ENCODE measurements at regions not wholly inside any gene's neighbourhood (a gene's known extent, or its start where the extent isn't known, plus 50 kb on each side); places are given as distances from the start of the nearest gene placed in this dataset.
"Not testable (repeated sequence)": the region's sequence is repeated elsewhere in the genome, so short reads cannot be mapped to it uniquely, and the experiment has no call there.

DNA sequence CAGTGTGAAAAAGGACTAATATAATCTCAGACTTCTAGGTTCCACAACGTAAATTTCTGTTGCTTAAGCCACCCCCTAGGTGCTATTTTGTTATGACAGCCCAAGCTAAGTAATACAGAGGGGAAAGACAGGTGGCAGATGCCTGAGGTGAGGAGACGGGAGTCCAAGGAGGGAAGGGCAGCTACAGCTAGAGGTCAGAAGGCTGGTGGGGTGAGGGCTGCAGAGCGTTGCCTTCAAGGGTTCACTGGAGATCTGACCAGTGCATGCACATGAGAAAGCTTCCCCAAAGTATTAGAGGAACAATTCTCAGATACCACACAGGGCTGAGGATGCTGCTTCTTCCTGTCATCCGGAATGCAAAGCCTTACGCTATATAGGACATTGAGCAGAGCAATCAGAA lies 104.7 kb upstream of the IRX4 start:
- DNase-seq (ENCODE audit: low read depth in 2 of 2): no peak

DNA sequence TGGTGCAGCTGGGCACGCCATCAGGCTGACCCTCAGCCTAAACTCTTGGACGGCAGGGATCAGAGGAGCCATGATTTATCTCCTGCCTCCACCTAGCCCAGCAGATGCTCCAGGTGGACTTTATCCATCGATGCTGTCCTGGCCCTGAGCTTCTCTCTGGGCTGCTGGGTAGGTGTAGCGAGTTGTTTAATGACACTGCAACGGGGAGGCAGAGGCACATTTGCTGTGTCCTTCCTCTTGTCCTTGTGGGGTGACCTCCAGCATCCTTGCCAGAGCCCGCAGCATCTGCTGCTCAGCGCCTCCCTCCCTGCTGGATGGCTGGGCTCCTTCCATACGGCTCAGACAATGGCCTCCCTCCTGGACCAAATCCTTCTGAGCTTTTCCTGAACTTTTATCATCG lies 103.1 kb upstream of the IRX4 start:
- DNase-seq (ENCODE audit: low read depth in 2 of 2): no peak

DNA sequence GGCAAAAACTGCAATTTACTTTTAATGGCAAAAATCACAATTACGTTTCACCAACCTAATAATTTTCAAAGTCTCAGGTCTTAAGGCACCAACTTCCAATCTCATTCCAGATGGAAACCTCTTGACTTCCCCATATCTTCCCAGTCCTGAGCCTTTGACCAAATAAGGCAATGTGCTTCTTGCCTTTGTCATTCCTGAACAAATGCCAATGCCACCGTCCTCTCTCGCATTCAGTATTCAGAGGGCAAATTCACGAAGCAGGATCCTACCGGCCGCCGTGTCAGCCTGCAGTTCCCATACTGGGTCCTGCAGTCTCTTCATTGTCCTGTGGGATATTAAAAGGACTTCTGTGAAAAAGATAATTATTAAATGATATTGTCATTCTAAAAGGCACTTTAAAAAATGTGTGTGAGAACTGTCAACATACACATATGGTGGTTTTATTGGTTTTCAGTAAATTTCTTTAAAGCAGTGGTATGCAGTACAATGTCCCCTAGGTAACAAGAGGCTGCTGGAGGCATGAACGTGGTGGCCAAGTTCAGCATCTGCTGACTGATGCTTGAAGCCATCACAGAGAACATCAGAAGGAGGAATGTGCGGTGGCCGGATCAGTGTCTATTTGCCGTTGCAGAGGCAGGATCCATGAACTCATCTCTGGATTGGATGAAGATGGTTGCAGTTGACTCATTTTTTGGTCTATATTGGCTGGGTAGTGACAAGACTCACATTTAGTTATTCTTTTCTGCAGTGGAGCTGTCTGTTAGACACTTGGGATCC lies 101.4 kb upstream of the IRX4 start:
- no peak for DNase-seq (ENCODE audit: low read depth in 2 of 2)

DNA sequence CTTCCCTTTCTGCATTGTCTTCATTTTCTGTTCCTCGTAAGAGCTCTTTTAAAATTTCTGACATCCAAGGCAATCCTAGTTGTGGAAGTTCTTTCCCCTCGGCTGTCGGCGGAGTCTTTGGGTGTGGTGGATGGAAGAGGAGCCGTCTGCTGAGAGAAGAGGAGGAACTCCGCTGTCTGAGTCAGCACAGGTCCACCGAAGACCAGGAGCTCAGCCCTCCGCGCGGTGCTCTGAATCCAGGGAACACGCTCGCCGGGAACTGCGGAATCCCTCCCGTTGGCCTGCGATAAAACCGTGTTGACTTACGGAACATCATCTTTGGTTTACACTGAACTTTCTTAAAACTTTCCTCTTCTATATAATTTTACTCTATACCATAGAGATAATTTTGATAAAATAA lies 100.7 kb upstream of the IRX4 start:
- DNase-seq (ENCODE audit: low read depth in 2 of 2): no peak

DNA sequence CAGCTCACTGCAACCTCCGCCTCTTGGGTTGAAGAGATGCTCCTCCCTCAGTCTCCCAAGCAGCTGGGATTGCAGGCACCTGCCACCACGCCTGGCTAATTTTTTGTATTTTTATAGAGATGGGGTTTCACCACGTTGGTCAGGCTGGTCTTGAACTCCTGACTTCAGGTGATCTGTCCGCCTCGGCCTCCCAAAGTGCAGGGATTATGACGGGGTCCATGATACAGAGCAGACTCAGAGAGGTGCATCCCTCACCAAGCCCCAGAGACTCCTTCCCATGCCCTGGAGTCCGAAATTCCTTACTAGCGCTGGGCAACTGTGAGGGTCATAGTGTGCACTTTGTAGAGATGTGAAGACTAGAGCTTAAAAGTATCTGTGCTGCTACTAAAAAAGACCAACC lies 99.8 kb upstream of the IRX4 start:
- not testable (repeated sequence) for DNase-seq (ENCODE audit: low read depth in 2 of 2)

DNA sequence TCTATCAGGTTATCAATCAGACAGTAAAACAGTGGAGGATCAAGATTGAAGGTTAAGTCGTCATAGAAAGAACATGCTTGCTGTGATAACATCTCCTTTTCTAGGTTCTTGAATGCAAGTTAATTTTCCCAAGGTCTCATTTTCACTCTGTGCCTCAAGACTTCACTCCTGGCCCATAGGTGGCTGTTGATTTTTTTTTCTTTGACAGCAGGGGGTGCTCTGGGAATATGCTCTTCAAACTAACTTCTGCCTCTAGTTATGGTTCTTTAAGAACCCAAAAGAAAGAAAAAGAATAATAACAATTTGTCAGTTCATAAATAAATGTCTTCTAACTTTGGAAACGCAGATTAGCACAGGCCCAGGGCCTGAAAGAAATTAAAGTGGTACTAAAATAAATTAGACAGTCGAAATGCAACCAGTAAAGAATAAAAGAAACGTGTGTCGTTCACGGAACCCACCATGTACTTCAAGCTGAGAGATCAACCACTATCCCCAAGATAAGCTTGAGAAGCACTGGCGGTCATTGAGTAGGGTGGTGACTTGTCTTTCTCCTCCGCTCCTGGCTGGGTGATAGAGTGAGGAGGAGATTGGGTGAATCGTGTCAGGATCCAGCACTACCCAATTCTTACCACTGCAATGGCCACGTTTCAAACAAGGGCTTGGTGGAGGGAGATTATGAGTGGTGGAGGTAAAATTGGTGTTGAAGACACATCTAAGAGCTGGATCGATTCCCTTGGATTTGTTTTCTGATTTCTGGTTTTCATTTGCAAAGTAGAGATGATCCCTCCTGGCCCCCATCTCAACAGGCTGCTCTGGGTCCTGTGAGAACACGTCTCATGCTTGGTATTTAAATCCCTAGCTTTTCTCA lies 93.4 kb upstream of the IRX4 start:
- DNase-seq (ENCODE audit: low read depth in 2 of 2): no peak

DNA sequence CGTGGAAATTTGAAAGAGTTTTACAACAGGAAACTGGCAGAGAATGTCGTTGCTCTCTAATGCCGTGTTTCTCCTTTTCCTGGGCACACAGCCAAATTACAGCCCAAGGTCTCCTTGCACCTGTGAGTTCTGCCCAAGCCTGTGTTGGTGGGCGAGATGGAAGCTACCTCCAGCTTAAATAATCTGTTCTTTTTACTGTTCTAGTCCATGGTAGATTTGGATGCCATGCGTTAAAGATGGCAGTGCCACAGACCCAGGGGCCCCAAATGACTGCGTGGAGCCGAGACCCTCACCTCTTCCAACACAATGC lies 92.6 kb upstream of the IRX4 start:
- no peak for DNase-seq (ENCODE audit: low read depth in 2 of 2)

DNA sequence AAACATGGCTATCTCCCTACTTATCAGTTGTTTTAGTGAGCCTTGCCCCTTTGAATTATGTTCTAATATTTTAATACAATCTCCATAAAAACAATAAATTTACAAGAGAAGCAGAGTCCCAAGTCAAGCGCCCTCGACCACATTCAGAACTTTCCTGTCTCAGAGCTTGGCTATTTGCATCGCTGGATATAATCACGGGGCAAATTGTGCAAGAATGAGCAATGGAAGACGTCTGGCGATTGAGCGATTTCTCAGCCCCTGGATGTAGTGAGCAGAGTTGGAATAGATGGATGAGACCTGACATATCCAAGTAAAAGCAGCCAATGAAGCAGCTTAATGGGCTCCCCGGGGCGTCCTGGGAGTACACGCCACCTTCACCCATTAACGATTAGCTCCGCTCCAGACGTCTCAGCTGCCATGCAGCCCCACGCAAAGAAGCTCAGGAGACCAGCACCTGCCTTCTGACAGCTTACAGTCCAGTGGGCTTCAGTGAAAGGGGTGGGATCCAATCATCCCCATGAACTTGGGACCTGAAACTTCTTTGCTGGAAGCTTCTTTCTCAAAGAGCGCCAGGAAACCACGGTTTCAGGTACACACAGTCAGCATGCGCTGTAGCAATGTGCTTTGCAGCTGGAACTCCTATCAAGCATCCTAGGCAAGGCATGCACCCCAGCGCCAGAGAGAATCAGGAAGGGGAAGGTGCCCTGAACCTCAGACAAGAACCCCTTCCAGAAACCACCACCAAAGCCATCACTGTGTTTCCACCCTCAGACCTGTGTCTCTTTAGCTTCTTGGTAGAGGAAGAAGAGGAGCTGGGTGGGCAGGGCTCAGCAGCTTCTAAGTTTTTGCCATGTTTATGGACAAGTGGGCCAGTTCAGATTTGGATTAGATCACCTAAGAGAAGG lies 92.0 kb upstream of the IRX4 start:
- no peak for DNase-seq (ENCODE audit: low read depth in 2 of 2)

DNA sequence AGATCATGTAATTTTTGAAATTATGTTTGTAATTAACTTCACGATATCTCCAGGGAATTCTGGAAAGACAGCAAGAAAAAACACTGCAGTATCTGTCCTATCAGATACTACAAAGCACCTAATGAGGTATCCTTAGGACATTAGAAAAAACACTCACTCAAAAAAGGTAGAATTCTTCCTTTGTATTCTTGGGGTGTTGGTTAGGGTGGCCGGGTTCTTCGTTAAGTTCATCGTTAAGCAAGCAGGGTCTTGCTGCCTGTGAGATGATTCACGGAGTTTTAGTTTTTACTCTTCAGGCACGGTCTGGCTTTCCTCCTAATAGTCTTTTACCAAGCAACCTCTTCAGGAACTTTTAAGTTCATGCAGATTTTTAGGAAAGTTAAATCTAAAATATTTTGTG lies 91.4 kb upstream of the IRX4 start:
- DNase-seq (ENCODE audit: low read depth in 2 of 2): no peak

DNA sequence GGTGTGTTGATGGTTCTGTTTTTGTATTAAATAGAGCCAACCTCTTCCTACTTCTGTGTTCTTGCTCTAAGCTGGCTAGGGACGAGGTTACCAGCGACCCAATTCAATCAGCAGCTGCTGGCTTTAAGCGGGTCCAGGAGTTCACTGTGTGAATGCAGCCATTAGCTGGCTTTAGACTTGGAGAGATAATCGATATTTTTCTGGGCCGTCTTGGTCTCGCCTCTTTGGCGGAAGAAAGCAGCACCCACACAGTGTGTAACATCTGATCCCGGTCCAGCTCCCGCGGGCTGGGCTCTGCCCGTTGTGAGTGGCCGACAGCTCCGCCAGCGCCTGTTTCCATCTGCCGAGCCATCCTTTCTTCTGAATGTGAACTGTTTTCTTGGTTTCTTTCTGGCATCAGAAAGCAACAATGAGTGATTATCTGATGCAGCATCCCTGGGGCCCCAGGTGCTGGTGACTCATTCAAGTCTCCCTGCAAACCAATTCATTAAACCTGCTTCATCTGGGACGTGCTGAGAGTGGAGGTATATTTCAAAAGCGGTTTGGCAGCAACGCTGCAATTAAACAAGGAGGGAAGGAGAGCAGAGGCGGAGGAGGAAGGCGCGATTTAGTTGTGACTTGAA lies 90.8 kb upstream of the IRX4 start:
- DNase-seq (ENCODE audit: low read depth in 2 of 2): no peak

DNA sequence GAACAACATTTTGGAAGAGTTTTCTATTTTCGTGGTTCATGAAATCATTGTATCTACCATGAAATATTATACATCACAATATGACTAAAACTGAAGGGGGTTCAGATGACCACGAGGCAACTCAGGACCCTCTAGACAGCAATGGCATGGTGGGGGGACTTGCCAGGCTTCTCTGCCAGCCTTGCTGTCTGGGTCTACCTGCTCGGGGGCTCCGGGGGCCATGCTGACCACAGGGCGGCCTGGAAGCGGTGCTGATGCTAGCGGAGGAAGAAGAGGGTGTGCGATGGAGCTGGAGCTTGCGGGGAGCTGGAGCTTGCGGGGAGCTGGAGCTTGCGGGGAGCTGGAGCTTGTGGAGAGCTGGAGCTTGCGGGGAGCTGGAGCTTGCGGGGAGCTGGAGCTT lies 89.2 kb upstream of the IRX4 start:
- DNase-seq (ENCODE audit: low read depth in 2 of 2): no peak

DNA sequence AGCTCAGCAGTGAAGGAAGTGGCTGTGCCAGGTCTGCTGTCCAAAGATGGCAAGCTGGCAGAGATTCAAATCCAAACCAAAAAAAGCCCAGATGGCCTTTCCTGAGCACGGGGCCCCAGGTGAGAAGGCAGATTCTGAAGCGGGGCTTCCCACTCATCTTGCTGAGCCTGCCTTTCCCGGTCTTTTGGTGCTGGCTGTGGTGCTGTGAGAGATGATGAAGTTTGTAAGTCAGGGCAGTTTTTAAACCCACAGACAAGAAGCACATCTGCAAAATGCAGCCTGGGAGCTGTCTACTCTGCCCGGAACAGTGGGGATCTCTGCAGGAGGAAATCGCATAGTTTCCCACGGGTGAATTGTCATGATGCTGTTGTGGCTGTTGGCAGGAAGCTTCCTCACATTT lies 85.0 kb upstream of the IRX4 start:
- no peak for DNase-seq (ENCODE audit: low read depth in 2 of 2)

DNA sequence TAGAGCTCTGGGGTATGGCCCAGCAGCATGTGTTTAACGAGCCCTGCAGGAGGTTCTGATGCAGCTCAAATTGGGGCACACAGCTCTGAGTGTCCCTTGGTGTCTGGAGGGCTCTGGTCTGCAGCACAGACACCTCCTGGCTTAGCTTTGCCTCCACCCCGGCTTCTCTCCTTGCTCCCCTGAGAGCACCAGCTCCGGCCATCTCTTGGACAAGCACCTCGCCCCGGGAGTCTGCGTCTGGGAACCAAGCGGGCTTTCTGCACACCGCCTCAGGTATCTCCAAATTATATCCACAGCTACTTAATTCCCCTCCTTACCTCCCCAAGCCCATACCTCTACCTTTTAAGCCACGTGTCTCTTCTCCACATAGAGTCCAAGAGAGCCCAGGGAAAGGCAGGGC lies 83.7 kb upstream of the IRX4 start:
- no peak for DNase-seq (ENCODE audit: low read depth in 2 of 2)

DNA sequence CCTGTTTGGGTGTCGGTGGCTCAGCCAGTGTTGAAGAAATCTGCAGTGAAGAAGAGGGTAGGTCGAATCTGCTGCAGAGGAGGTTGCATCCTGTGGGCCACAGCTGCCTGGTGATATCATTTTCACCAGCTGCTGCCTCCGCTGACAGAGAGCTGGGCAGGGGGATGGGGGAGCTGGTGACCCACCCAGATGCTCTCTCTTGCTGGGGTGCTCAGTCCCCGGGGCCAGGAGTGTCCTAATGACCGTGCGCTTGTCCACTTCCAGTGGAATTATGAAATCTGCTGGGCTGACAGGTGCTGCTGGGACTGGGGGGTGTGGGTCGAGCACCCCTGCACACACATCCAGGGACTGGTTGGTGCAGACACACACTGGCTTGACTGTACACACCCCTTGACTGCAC lies 83.2 kb upstream of the IRX4 start:
- no peak for DNase-seq (ENCODE audit: low read depth in 2 of 2)

DNA sequence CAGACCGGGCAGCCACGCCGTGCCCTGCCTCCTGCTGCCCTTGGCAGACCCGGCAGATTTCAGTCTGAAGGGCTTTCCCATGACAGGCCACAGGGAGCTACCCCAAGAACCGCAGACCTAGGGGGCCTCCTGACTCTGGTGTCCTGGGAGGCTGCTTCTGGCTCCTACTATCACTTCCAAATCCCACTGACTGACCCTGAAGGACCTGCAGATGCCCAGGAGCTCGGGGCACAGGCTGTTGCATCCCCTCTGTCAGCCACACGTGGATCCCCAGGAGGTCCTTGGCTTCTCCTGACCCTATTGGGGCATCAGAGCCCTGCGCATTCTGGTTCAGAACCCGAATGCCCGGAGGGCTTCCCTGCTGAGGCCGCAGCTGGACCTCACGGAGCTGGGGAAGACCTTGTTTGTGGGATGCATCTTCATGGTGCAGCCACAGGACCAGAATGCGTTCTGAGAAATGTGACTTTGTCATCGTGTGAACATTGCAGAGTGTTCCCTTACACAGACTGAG lies 81.3 kb upstream of the IRX4 start:
- no peak for DNase-seq (ENCODE audit: low read depth in 2 of 2)

DNA sequence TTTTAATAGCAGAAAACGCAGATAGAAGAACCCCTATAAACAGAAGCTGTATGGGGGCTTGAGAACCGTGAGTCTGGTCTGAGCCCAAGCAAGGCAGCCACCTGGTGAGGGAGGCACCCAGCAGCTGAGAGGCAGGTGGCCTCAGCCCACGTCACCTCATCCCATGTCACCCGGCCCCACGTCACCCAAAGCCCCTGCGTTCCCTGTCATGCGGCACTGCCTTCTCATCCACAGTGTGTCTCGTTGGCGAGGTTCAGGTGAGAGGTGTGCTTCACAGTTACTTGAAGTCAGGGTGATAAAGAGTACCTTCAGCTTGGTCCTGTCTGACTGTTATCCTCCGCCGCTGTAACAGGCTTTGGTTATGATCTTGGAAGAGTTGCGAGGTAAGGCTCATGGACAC lies 80.6 kb upstream of the IRX4 start:
- DNase-seq (ENCODE audit: low read depth in 2 of 2): no peak

DNA sequence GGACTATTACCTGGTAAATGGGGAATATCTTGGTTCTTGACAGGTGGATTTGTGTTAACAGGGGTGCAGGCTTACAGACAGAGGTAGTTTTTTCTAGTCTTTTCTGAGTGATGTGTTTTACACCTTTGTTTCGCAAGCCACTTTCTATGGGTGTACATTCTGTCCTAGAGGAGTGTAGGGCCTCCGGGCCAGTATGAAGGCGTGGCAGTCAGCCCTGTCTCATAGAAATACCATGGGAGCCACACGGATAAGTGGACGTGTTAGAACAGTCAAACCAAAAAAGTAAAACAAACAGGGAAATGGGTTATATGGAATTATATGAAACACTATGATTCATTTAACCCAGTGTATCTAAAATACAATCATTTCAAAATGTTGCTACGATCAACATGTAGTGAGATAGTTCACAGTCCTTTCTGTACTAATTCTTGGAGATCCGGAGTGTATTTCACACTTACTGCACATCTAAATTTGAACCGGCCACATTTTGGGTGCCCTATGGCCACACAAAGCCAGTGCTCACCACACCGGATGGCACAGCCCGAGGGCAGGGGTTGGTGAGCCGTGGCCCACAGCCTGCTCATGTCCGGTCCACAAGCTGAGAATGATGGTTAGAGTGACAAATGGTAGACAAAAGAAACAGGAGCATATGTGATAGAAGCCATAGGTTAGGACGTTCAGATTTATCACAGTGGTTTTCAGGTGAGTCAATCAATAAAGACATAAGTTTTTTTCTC lies 80.1 kb upstream of the IRX4 start:
- no peak for DNase-seq (ENCODE audit: low read depth in 2 of 2)

DNA sequence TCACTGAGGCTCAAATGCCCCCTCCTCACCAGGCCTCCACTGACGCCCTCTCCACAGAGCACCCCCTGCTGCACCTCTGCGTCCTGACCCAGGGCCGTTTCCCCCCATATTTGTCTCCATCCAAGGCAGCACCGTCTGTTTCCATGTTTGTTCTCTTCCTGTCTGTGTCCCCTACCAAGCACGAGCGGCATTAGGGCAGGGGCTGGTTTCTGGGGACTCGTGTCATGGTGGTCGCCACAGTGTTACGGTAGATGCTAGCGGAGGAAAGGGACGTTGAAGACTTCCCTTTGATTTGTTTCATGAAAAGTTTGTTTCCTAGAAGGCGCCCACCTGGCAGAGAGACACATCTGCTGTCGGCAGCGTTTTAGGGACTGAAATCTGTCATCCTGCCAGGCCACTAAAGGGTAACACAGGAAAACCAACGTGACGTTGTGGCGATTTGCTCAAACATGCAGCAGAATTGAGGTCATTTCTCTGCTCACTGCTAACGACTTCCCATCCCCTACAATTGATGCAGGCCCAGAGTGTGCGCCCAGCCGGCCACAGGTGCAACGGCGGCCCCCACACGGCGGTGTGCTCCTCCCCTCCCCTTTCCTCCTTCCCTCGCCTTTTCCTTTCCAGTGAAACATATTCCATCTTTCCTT lies 79.3 kb upstream of the IRX4 start:
- no peak for DNase-seq (ENCODE audit: low read depth in 2 of 2)

DNA sequence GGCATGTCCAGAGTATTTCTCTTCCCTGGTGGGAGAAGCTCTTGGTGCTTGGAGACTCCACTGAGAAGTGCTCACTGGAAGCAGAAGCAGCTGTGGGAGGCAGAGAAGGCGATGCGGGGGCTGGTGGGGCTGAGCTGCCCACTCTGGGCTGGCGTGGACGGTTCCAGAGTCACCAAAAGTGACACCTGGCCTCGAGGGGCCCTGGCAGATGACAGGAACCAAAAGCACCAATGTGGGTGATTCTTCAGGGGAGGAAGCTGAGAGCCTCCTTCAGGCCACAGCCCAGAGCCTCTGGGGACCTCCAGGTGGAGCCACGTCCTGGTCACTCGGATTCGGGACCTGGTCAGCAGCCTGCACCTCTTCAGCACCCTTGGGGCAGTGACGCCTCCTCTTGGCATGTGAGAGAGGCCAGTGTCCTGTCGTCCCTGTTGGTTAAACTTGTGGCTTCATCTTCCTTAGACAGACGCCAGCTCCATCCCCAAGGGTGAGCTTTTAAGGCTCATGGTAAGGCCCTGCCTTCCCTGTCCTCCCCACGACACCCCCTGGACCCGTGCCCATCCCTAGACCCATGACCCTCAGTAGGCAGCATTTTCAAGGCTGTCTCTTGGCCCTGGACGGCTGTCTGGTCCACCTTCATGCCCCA lies 78.7 kb upstream of the IRX4 start:
- DNase-seq (ENCODE audit: low read depth in 2 of 2): no peak

Data from stimulated activated CD4-positive, alpha-beta T cell treated with anti-CD3 and anti-CD28 coated beads, Interleukin-4, amount 100 ng/mL, for 48 hours (primary cell).